GM19035 (cell line): ENCODE measurements at regions not wholly inside any gene's neighbourhood (a gene's known extent, or its start where the extent isn't known, plus 50 kb on each side); places are given as distances from the start of the nearest gene placed in this dataset.

Experiments
- ATAC-seq: cut with Tn5 transposase; IDR thresholded peaks from one replicate; pipeline ENCODE4 v1.9.1; 2021; ENCODE audit not compliant: unreplicated experiment

- ATAC-seq: no peak
These were observed 401.6 kb downstream of the GPD2 start for GRCh38 chr2:156837635-156838370.

- ATAC-seq: peak; percentile 76
These were observed 405.1 kb downstream of the GPD2 start for GRCh38 chr2:156841321-156841720.

- no peak for ATAC-seq
These were observed 409.8 kb downstream of the GPD2 start for GRCh38 chr2:156845806-156846558.

GRCh38 chr2:156852210-156852609 lies 405.3 kb upstream of the GALNT5 start:
- ATAC-seq: no peak

- no peak for ATAC-seq
These were observed 404.8 kb upstream of the GALNT5 start for GRCh38 chr2:156852681-156853080.

GRCh38 chr2:156864325-156864724 lies 393.2 kb upstream of the GALNT5 start:
- no peak for ATAC-seq

GRCh38 chr2:156864753-156865152 lies 392.8 kb upstream of the GALNT5 start:
- no peak for ATAC-seq

- no peak for ATAC-seq
These were observed 390.3 kb upstream of the GALNT5 start for GRCh38 chr2:156867201-156867600.

GRCh38 chr2:156874707-156875106 lies 382.8 kb upstream of the GALNT5 start:
- ATAC-seq: no peak

GRCh38 chr2:156883804-156884203 lies 373.7 kb upstream of the GALNT5 start:
- ATAC-seq: no peak

- ATAC-seq: no peak
These were observed 373.3 kb upstream of the GALNT5 start for GRCh38 chr2:156884216-156884615.

GRCh38 chr2:156890529-156891148 lies 366.9 kb upstream of the GALNT5 start:
- no peak for ATAC-seq

- ATAC-seq: no peak
These were observed 365.9 kb upstream of the GALNT5 start for GRCh38 chr2:156891609-156892008.

GRCh38 chr2:156892467-156893281 lies 364.8 kb upstream of the GALNT5 start:
- peak; percentile 45 for ATAC-seq

- peak; percentile 93 for ATAC-seq
These were observed 361.2 kb upstream of the GALNT5 start for GRCh38 chr2:156896294-156896693.

- no peak for ATAC-seq
These were observed 360.0 kb upstream of the GALNT5 start for GRCh38 chr2:156897548-156897947.

GRCh38 chr2:156901373-156902031 lies 356.0 kb upstream of the GALNT5 start:
- no peak for ATAC-seq

GRCh38 chr2:156903335-156903734 lies 354.2 kb upstream of the GALNT5 start:
- ATAC-seq: no peak

GRCh38 chr2:156907806-156908205 lies 349.7 kb upstream of the GALNT5 start:
- ATAC-seq: peak; percentile 53

GRCh38 chr2:156908825-156909224 lies 348.7 kb upstream of the GALNT5 start:
- ATAC-seq: peak; percentile 82

- no peak for ATAC-seq
These were observed 347.5 kb upstream of the GALNT5 start for GRCh38 chr2:156909983-156910382.
